ENCODE measurements at regions not wholly inside any gene's neighbourhood (a gene's known extent, or its start where the extent isn't known, plus 50 kb on each side); places are given as distances from the start of the nearest gene placed in this dataset.
"Not testable (repeated sequence)": the region's sequence is repeated elsewhere in the genome, so short reads cannot be mapped to it uniquely, and the experiment has no call there.

GRCh38 chr6:170149681-170150589, 140.9 kb downstream of the DLL1 start:
- no peak for DNase-seq

GRCh38 chr6:170148709-170149470, 142.0 kb downstream of the DLL1 start:
- no peak for DNase-seq

GRCh38 chr6:170147832-170148708, 142.8 kb downstream of the DLL1 start:
- DNase-seq: no peak

GRCh38 chr6:170147056-170147787, 143.7 kb downstream of the DLL1 start:
- no peak for DNase-seq

GRCh38 chr6:170146640-170147039, 144.2 kb downstream of the DLL1 start:
- DNase-seq: no peak

- DNase-seq: not testable (repeated sequence)
These were observed 144.7 kb downstream of the DLL1 start for GRCh38 chr6:170146131-170146530.

DNA sequence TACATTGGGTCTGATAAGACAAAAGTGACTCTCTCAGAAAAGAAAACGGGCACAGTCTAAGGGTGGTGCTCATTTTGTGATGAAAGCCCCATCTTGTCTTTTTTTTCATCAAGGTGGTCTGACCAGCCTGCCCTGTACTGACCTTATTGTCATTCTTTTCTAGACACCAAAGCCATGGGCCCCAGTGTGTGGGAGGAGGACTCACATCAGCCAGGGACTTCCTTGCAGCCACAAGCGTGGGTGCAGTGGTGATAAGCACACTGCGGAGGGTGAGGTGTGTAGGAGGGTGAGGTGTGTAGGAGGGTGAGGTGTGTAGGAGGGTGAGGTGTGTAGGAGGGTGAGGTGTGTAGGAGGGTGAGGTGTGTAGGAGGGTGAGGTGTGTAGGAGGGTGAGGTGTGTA, 145.2 kb downstream of the DLL1 start:
- not testable (repeated sequence) for DNase-seq

DNA sequence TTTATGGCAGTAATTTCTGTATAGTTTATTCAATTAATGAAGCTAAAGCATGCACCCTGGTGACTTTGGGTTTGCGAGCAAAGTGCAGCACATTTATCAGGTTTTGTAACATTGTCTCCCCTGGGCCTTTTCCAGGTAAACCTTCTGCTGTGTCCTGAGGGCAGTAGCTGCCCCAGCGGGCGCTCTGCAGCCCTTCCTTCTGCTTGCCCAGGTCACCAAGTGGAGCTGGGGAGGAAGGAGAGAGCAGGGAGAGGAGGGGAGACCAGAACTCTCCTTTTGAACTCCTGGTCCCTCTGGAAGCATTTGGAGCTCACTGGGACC, 145.6 kb downstream of the DLL1 start:
- DNase-seq: no peak

GRCh38 chr6:170144571-170145271, 146.2 kb downstream of the DLL1 start:
- DNase-seq: no peak

- DNase-seq: no peak
These were observed 147.3 kb downstream of the DLL1 start for GRCh38 chr6:170143401-170144150.

- no peak for DNase-seq
These were observed 148.3 kb downstream of the DLL1 start for GRCh38 chr6:170142559-170142958.

- not testable (repeated sequence) for DNase-seq
These were observed 149.8 kb downstream of the DLL1 start for GRCh38 chr6:170141061-170141460.

- DNase-seq: no peak
These were observed 150.7 kb downstream of the DLL1 start for GRCh38 chr6:170140129-170140528.

GRCh38 chr6:170139531-170139930, 151.3 kb downstream of the DLL1 start:
- no peak for DNase-seq

- DNase-seq: not testable (repeated sequence)
These were observed 151.8 kb downstream of the DLL1 start for GRCh38 chr6:170139046-170139445.

GRCh38 chr6:170137911-170138910, 152.7 kb downstream of the DLL1 start:
- no peak for DNase-seq

- DNase-seq: peak in 1 of 2 donors; percentile 64
These were observed 153.5 kb downstream of the DLL1 start for GRCh38 chr6:170137176-170137891.
